GM12878 (cell line): ENCODE measurements at regions not wholly inside any gene's neighbourhood (a gene's known extent, or its start where the extent isn't known, plus 50 kb on each side); places are given as distances from the start of the nearest gene placed in this dataset.

Experiments
- ATAC-seq: fragments of 200-7000 bp; cut with Tn5 transposase; 3 replicates; pipeline ENCODE4 v1.9.1; 2020; ENCODE audit warnings: mild to moderate bottlenecking, moderate library complexity
- BruUV-seq: library from RNA; stranded (reverse); fragments of 400-500 nt; replicated peaks from 2 replicates; lab custom pipeline; 2021; lab: Mats Ljungman, UMichigan
- CTCF ChIA-PET: fragments of 300-600 bp; sonication (Branson Sonifier 250); formaldehyde crosslinking; extraction: SDS; loops from one replicate; lab custom pipeline; 2021; ENCODE audit warnings: inconsistent platforms; lab: Yijun Ruan, JAX
- POLR2A ChIA-PET: fragments of 350-600 bp; formaldehyde crosslinking; extraction: SDS; loops from one replicate; lab custom pipeline; 2021; ENCODE audit warnings: inconsistent platforms; lab: Charles Lee
- RAD21 ChIA-PET: fragments of 300-600 bp; sonication (Branson Sonifier 250); formaldehyde crosslinking; loops from one replicate; lab custom pipeline; 2023; ENCODE audit warnings: antibody characterized with exemption; ENCODE audit not compliant: unreplicated experiment; lab: Charles Lee
- SMC1A ChIA-PET: fragments of 300-600 bp; sonication (Branson Sonifier 250); formaldehyde crosslinking; loops from one replicate; lab custom pipeline; 2023; ENCODE audit not compliant: unreplicated experiment, uncharacterized antibody; lab: Charles Lee
- DNase-seq: peaks from one replicate; pipeline ENCODE4 v3.0.0-alpha.2; 2011; ENCODE audit warnings: low read depth, low spot score
- FAIRE-seq: peaks from 3 replicates; lab custom pipeline; 2011; peaks lifted over from hg19 to GRCh38; lab: Jason Lieb, UNC
- H2AFZ ChIP-seq: 2 replicates; pipeline ENCODE4 v1.6.0; 2011; ENCODE audit warnings: low read depth, low read length, control low read depth; ENCODE audit not compliant: control insufficient read depth
- H3K27ac ChIP-seq: 2 replicates; pipeline ENCODE4 v1.5.1; 2011; ENCODE audit warnings: control low read depth; ENCODE audit not compliant: control insufficient read depth, insufficient read depth
- H3K27me3 ChIP-seq, 2 experiments: replicated peaks in 1 of 2; 2 replicates each; pipeline versions ENCODE4 v1.6.0 to v1.6.1; 2011; ENCODE audit warnings: low read length in 1 of 2; ENCODE audit not compliant: control insufficient read depth in 2 of 2, insufficient read depth in 2 of 2
- H3K36me3 ChIP-seq, 2 experiments: 2 replicates each; pipeline ENCODE4 v1.5.1; 2011; ENCODE audit warnings: low read length in 1 of 2; ENCODE audit not compliant: control insufficient read depth in 2 of 2, insufficient read depth in 2 of 2
- H3K4me1 ChIP-seq: 2 replicates; pipeline ENCODE4 v1.6.1; 2011; ENCODE audit warnings: mild to moderate bottlenecking, low read length, moderate library complexity, mixed read lengths; ENCODE audit not compliant: control insufficient read depth, insufficient read depth
- H3K4me2 ChIP-seq: 2 replicates; pipeline ENCODE4 v1.6.0; 2011; ENCODE audit warnings: control low read depth; ENCODE audit not compliant: control insufficient read depth, insufficient read depth
- H3K4me3 ChIP-seq: fragments of 200-600 bp; sonication (generic); 2 replicates; pipeline ENCODE4 v1.5.1; 2016
- H3K79me2 ChIP-seq: 2 replicates; pipeline ENCODE4 v1.6.0; 2011; ENCODE audit warnings: low read length; ENCODE audit not compliant: control insufficient read depth, insufficient read depth
- H3K9ac ChIP-seq: 2 replicates; pipeline ENCODE4 v1.8.0; 2011; ENCODE audit warnings: low read length, control low read depth, mixed read lengths; ENCODE audit not compliant: control insufficient read depth, insufficient read depth
- H3K9me3 ChIP-seq: replicated peaks from 3 replicates; pipeline ENCODE4 v1.5.1; 2011; ENCODE audit warnings: mild to moderate bottlenecking, low read length; ENCODE audit not compliant: control insufficient read depth, insufficient read depth
- H4K20me1 ChIP-seq: 2 replicates; pipeline ENCODE4 v1.6.0; 2011; ENCODE audit not compliant: control insufficient read depth, insufficient read depth
- EGR1 ChIP-seq, 2 experiments: IDR thresholded peaks; 1 replicate in 1 of 2; 2 replicates in 1 of 2; pipeline ENCODE4 v1.6.1; 2011 to 2012; ENCODE audit warnings: low read depth in 2 of 2, low read length in 2 of 2, borderline replicate concordance in 1 of 2, mild to moderate bottlenecking in 1 of 2, moderate library complexity in 1 of 2
- KLF5 ChIP-seq: fragments of 450-650 bp; IDR thresholded peaks from 2 replicates; pipeline ENCODE4 v1.6.1; 2014; ENCODE audit warnings: mild to moderate bottlenecking; ENCODE audit not compliant: partially characterized antibody
- POU2F2 ChIP-seq: IDR thresholded peaks from 3 replicates; pipeline ENCODE4 v1.6.1; 2011; ENCODE audit warnings: low read depth, mild to moderate bottlenecking, low read length, borderline replicate concordance
- RBBP5 ChIP-seq: fragments of 200-600 bp; sonication (generic); conservative IDR thresholded peaks from 2 replicates; pipeline ENCODE4 v1.6.1; 2016
- STAT3 ChIP-seq: IDR thresholded peaks from 2 replicates; pipeline ENCODE4 v1.6.1; 2011; ENCODE audit warnings: low read depth, low read length, improper control_type of control experiment
- WGBS: methylation state at CpG from one replicate; pipeline ENCODE4 v1.1.6; 2016; ENCODE audit warnings: low lambda C conversion rate; ENCODE audit not compliant: insufficient replicate concordance, insufficient coverage; ENCODE audit errors: missing lambda C conversion rate; 5-methylcytosine and 5-hydroxymethylcytosine counted together
- in situ Hi-C: fragments of 300-500 bp; cut with MboI; formaldehyde crosslinking; loops from 9 replicates; pipeline ENCODE4 v1.14.3; 2018; ENCODE audit warnings: mixed read lengths
- intact Hi-C: fragments of 100-400 bp; cut with micrococcal nuclease; formaldehyde crosslinking; loops from one replicate; pipeline ENCODE4 v1.14.2; 2022; ENCODE audit not compliant: unreplicated experiment
- TF ChIP-seq, protein P1 (sequence below): fragments of 450-650 bp; formaldehyde crosslinking; IDR thresholded peaks from 2 replicates; pipeline ENCODE4 v1.4.0; 2020; ENCODE audit warnings: mild to moderate bottlenecking, moderate library complexity

DNA sequence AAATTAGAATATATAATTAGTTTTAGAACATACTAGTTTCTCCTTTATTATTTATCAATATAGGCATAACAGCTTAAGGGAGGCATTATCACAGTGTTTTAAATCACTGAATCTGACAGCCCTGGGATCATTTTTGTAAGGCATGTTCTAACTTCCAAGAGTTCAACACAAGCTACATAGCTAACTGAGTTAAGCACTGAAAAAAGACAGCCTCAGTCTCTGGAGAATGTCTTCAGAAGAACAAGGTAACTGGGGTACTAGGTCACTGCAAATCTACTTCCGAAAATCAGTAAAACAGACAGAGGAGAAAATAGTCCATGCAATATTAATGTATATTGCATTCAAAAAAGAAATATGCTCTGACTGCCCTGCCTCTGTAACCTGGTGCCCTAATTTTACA, 502.1 kb downstream of the RFC3 start:
- H3K4me3 ChIP-seq: no peak overlapping the region
- H3K9me3 ChIP-seq: no peaks in the 10 kb centered on the region
- no peak overlapping the region for H3K4me2 ChIP-seq
- CTCF ChIA-PET: no interaction called here
- intact Hi-C loops (no loop called here), in situ Hi-C loops (no loop called here)
- no peaks in the 10 kb centered on the region for H4K20me1 ChIP-seq
- H2AFZ ChIP-seq: no peak overlapping the region
- no peak overlapping the region for H3K9ac ChIP-seq
- H3K27me3 ChIP-seq: no peaks in the 10 kb centered on the region
- TF ChIP-seq KLF5: no peak
- no peak for TF ChIP-seq EGR1 (IDR thresholded peaks at IDR 0.05; ENCODE audit: borderline replicate concordance in 1 of 2, low read depth in 2 of 2, low read length in 2 of 2)
- TF ChIP-seq POU2F2: no peak
- TF ChIP-seq, protein P1, sequence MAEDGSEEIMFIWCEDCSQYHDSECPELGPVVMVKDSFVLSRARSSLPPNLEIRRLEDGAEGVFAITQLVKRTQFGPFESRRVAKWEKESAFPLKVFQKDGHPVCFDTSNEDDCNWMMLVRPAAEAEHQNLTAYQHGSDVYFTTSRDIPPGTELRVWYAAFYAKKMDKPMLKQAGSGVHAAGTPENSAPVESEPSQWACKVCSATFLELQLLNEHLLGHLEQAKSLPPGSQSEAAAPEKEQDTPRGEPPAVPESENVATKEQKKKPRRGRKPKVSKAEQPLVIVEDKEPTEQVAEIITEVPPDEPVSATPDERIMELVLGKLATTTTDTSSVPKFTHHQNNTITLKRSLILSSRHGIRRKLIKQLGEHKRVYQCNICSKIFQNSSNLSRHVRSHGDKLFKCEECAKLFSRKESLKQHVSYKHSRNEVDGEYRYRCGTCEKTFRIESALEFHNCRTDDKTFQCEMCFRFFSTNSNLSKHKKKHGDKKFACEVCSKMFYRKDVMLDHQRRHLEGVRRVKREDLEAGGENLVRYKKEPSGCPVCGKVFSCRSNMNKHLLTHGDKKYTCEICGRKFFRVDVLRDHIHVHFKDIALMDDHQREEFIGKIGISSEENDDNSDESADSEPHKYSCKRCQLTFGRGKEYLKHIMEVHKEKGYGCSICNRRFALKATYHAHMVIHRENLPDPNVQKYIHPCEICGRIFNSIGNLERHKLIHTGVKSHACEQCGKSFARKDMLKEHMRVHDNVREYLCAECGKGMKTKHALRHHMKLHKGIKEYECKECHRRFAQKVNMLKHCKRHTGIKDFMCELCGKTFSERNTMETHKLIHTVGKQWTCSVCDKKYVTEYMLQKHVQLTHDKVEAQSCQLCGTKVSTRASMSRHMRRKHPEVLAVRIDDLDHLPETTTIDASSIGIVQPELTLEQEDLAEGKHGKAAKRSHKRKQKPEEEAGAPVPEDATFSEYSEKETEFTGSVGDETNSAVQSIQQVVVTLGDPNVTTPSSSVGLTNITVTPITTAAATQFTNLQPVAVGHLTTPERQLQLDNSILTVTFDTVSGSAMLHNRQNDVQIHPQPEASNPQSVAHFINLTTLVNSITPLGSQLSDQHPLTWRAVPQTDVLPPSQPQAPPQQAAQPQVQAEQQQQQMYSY: no peak
- TF ChIP-seq STAT3: no peak
- TF ChIP-seq RBBP5: no peak
- H3K4me1 ChIP-seq: no peaks in the 10 kb centered on the region
- FAIRE-seq (no peak), ATAC-seq (no peak), DNase-seq (no peak)
- H3K27ac ChIP-seq: no peak overlapping the region
- POLR2A ChIA-PET: no interaction called here
- 23% methylated on average over 1 of the region's 1 CpG for WGBS
- H3K36me3 ChIP-seq: no peaks in the 10 kb centered on the region
- H3K79me2 ChIP-seq: no peaks in the 10 kb centered on the region
- RAD21 ChIA-PET: no interaction called here
- SMC1A ChIA-PET: interaction anchor here (0.6 kb wide), 1 partner anchor 161 kb away, joined by 4 read pairs; no protein-coding TSS in a partner anchor
- BruUV-seq: no TSS peak
